HL-60/S4 treated with phorbol 12-myristate 13-acetate at 8.2 ng/mL for 4 days and 3 days (cell line): ENCODE measurements at regions not wholly inside any gene's neighbourhood (a gene's known extent, or its start where the extent isn't known, plus 50 kb on each side); places are given as distances from the start of the nearest gene placed in this dataset.

Experiments
- in situ Hi-C: fragments of 300-500 bp; cut with MboI; formaldehyde crosslinking; loops from 2 replicates; pipeline ENCODE4 v1.15.0; 2022; ENCODE audit warnings: low sequenced_read_pairs

- in situ Hi-C loops, result no loop called here
These were observed 133.2 kb downstream of the TMEM17 start for GRCh38 chr2:62372824-62373223.

DNA sequence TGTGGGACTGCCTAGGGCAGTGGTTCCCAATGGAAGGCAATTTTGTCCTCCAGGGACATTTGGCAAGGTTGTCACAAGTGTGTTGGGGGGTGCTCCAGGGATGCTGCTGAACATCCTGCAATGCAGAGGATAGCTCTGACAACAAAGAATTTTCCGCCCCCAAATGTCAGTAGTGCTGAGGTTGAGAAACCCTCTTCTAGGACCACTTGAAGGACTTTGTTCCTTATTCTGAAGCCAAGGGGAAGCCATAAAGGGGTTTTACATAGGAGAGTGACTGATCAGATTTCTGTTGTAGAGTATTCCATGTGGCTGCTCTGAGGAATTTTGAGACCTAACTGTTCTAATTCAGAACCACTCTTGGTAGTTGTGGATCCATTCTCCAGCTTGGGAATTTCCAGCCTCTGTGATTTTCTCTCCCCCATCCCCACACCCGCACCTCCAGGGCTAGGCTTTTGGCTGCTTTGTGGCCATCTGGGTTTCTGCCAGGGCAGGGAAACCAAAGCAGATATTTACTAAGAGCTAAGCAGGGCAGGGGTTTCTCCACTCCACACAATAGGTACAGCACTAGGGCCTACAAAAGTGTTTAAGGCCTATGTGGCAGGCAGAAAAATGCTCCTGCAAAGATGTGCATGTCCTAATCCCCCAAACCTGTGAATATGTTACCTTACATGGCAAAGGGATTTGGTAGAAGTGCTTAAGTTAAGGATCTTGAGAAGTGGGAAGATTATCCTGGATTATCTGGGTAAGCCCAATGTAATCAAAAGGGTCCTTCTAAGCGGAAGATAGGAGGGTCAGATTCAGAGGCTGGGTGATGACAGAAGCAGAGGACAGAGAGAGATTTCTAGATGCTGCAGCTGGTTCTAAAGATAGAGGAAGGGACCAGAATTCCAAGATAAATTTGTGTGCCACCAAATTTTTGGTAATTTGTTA lies 135.4 kb downstream of the TMEM17 start:
- in situ Hi-C loops, result no loop called here

DNA sequence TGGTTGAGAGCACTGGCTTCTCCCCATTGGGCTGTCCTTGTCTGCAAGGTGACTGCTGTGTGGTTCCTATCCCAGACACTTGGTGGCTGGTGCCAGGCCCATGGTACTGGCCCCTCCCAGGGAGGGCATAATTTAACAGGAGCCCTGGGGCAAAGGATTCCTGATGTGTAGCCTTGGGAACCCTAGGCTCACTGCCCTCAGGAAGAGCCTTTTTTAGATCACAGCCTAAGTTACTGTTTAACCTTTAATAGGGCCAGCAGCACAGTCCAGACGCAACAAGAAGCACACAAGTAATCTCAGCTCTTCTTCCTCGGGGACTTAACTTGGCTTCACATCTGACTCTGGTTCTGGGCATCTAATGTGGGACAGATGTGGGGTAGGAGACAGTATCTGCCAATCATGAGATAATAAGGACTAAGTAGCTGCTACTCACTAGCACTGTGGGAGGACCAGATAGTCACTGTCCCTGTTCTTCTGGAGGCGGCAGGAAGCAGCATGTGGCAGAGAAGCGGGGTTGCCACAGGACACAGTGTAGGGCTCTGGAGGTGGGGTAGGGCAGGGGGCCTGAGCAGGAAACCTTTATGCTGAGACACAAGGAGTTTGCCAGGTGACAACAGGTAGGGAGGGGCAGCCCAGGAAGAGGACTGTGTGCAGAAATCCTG lies 136.3 kb downstream of the TMEM17 start:
- in situ Hi-C loops, result no loop called here

DNA sequence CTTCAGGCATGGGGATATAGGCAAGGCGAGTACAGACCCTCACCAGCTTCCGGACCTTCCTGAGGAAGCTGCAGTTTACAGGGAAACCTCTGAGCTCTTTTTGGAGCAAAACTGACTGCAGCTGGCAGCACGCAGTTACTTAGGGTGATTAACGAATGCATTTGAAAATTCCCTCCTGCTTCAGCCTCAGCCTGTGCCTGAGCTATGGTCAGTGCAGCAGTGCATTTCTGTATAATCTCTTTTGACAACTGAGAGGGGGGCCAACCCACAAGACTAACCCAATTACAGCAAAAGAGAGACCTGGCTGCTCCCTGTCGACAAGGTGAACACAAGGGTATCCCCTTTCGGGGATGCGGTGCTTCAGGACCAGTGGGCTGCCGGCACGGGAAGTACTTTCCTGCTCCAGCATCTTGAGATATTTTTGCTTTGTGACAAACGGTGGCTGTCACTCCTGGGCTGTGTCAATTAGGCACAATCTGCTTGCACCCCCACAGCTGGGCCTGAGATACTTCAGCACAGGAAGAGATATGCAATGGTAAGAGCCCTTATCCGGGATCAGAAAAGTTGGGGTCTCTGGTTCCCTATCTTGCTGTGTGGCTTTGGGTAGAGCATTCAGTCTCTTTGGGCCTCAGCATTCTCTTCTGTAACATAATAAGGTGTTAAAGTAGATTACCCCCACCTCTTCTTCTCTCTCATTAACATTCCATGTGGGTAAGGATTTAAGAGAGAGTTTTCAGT lies 141.0 kb downstream of the TMEM17 start:
- in situ Hi-C loops, result no loop called here

DNA sequence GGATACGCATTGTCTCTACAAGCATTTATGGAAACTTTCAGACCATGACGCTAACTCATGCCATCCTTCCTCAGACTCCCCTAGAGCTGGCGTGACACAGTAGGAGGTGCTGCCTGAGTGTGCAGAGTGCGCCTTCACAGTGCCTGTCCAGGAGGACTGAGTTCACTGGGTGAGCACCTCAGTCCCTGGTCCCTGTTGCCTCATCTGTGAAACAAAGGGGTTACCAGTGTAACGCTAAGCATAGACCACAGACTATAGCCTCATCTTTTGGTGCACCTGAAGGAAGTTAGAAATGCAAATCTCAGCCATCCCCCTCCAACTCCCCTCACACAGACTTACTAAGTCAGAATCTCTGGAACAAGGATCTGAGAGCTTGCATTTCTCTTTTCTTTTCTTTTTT lies 142.8 kb downstream of the TMEM17 start:
- in situ Hi-C loops, result no loop called here

DNA sequence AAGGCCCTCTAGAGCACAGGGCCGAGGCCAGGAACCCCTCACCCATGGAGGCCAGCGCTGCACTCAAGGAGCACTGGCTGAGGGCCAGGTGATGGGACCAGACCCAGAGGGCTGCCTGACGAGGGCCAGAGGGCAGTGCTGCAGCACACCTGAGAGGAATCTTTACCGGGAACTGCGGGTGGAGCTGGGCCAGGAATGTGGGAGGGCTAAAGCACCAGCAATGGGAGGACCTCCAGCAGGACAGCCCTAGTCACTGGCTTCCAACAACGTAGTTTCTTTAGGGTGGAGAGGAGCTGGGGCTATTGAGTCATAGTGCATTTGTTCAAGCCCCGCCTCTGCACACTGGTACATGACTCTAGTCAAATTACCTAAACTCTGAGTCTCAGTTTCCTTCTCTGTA lies 143.4 kb downstream of the TMEM17 start:
- in situ Hi-C loops, result no loop called here

DNA sequence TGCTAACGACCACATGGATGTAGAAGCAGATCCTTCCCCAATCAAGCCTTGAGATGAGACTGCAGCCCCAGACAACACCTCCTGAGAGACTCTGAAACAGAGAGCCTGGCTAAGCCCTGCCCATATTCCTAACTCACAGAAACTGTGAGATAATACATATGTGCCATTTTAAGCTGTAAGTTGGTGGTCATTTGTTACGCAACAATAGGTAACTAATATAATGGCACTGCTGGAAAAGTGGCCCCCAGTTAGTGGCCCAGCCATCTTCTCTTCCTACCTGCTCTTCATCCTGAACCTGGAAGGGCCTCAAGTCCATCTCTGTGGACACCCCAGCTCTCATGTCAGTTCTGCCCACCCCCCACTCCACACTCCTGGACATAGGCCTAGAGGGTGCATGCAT lies 144.0 kb downstream of the TMEM17 start:
- in situ Hi-C loops, result no loop called here

GRCh38 chr2:62354771-62355561 lies 151.0 kb downstream of the TMEM17 start:
- in situ Hi-C loops, result no loop called here

DNA sequence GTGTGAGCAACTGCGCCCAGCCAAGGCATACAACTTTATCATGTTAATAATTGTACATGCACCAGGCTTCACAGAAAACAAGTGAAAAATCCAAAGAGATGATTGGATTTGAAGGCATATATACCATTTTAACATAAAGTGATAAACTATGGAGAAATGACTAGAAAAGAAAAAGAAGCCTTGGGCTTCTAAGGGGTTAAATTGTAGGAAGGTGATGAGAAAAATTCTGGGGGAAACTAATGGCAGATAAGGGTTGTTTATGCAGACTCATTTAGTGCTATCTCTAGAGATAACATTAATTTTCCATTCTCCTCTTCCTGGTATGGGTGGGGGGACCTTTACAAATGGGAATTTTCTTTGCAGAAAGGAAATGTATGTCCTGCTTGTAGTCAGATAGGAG lies 154.0 kb downstream of the TMEM17 start:
- in situ Hi-C loops, result no loop called here

DNA sequence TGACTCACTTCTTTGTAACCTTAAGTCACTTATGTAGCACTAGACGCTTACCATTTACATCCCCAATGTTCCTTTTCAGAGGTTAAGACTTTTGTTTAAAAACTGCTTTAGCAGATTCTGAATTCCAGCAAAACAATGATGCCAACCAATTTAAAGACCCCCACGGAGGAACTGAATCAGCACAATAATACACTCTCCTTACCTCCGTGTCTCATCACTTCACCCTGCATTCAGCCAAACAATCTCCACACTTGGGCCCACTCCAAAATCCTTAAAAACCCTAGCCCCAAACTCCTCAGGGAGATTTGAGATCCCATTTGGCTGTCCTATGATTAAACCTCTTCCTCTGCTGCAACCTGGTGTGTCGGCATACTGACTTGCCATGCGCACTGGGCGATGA lies 153.9 kb downstream of the B3GNT2 start:
- in situ Hi-C loops, result no loop called here

DNA sequence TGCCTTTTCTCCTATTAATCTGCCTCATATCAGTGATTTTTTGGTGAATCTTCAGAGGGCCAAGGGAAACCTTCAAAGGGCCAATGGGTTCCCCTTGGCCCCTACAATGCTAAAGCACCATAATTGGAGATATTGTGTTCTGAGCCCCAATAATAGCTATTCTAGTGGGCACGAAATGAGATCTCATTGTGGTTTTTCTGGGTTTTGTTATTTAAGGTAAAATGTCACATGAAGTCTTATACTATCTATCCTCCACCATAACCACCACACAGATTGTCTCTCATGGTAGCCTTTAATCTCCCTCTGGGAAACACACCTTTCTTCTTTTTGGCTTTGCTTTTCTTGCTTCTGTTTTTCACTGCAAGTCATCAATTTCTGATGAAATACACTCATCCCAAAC lies 152.8 kb downstream of the B3GNT2 start:
- in situ Hi-C loops, result no loop called here

DNA sequence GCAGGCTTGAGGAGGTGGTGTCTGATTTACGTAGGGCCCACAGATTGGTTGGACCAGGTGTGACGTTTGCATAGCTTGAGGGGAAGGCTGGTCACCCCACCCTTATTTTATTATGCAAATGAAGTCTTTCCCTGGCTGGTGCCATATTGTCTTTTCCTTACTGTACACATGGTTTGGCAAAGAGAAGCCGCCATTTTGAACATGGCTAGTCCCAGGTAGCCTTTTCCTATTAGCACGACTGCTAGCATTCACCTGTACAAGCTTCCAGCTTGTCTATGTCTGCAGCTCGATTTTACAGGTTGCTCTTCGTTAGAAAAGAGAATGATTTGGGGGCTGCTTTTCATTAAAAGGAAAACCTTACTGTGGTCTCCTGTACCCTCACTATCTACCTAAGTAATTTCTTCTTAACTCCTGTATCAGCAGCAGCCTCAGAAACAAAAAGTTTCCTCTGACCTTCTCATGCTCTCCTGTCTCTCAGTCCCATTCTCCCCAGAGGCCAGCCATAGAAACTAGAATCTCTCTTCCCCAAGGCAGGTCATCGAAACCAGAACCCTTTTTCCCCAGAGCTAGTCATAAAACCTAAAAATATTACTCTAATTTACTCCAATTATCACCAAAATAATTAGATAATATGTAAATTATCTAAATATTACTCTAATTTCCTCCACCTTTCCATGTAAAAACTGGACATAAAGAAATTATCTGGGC lies 151.8 kb downstream of the B3GNT2 start:
- in situ Hi-C loops, result no loop called here

GRCh38 chr2:62344472-62344871 lies 148.6 kb downstream of the B3GNT2 start:
- in situ Hi-C loops, result no loop called here

- in situ Hi-C loops, result no loop called here
These were observed 147.9 kb downstream of the B3GNT2 start for GRCh38 chr2:62343636-62344337.

DNA sequence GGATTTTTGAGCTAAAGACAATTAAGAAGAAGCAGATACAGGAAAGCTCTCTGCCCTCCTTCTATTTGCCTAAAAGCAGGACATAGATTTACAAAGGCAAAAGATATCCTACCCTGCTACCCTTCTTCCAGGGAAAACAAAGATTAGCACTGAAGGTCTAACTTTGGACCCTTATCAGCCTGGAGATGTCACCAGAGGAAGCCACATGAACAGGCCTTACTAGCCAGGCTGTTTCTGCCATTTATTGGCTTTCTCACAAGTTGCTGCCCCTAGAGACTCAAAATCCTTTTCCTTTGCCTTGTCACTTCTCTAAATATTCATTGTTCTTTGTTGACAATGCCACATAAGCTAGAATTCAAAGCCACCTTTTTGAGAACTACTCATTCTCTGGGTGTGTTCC lies 147.3 kb downstream of the B3GNT2 start:
- in situ Hi-C loops, result no loop called here

- in situ Hi-C loops, result no loop called here
These were observed 145.1 kb downstream of the B3GNT2 start for GRCh38 chr2:62340994-62341484.

- in situ Hi-C loops, result no loop called here
These were observed 143.9 kb downstream of the B3GNT2 start for GRCh38 chr2:62339837-62340236.

- in situ Hi-C loops, result no loop called here
These were observed 143.5 kb downstream of the B3GNT2 start for GRCh38 chr2:62339413-62339812.

- in situ Hi-C loops, result no loop called here
These were observed 142.2 kb downstream of the B3GNT2 start for GRCh38 chr2:62338111-62338510.
